ENCODE measurements at regions not wholly inside any gene's neighbourhood (a gene's known extent, or its start where the extent isn't known, plus 50 kb on each side); places are given as distances from the start of the nearest gene placed in this dataset.

- H3K4me3 Mint-ChIP-seq, result no peak overlapping the region
Measured at GRCh38 chr3:159189994-159190669, 388.3 kb downstream of the MFSD1 start.

GRCh38 chr3:159191447-159191846, 389.6 kb downstream of the MFSD1 start:
- TF ChIP-seq CTCF (IDR thresholded peaks at IDR 0.05), result no peak
- no peak overlapping the region for H3K27ac Mint-ChIP-seq
- peak; percentile 84 for DNase-seq
- H3K9me3 Mint-ChIP-seq, result peaks cover 4% of the 10 kb centered on the region; the same call in 1 of the 2 replicates
- peaks cover 53% of the 10 kb centered on the region for H3K27me3 Mint-ChIP-seq (ENCODE audit: insufficient read depth)
- no peak overlapping the region for H3K4me3 Mint-ChIP-seq
- H3K36me3 Mint-ChIP-seq (ENCODE audit: low read depth), result no peaks in the 10 kb centered on the region
- H3K4me1 Mint-ChIP-seq (ENCODE audit: low read depth), result peaks cover 28% of the 10 kb centered on the region

More at GRCh38 chr3:159189994-159190669, 388.3 kb downstream of the MFSD1 start:
- H3K4me1 Mint-ChIP-seq (ENCODE audit: low read depth), result peaks cover 28% of the 10 kb centered on the region
- peaks cover 4% of the 10 kb centered on the region; the same call in 1 of the 2 replicates for H3K9me3 Mint-ChIP-seq
- DNase-seq, result peak; percentile 39
- no peak overlapping the region for H3K27ac Mint-ChIP-seq
- peaks cover 44% of the 10 kb centered on the region for H3K27me3 Mint-ChIP-seq (ENCODE audit: insufficient read depth)
- H3K36me3 Mint-ChIP-seq (ENCODE audit: low read depth), result no peaks in the 10 kb centered on the region
- no peak for TF ChIP-seq CTCF (IDR thresholded peaks at IDR 0.05)

- no peak for TF ChIP-seq CTCF (IDR thresholded peaks at IDR 0.05)
- Mint-ChIP-seq H3K4me3 (no peak overlapping the region), H3K36me3 (ENCODE audit: low read depth) (no peaks in the 10 kb centered on the region), H3K27ac (no peak overlapping the region), H3K9me3 (peaks cover 6% of the 10 kb centered on the region; the same call in 1 of the 2 replicates), H3K4me1 (ENCODE audit: low read depth) (peaks cover 19% of the 10 kb centered on the region), H3K27me3 (ENCODE audit: insufficient read depth) (peaks cover 38% of the 10 kb centered on the region; the same call in 1 of the 2 replicates)
- no peak for DNase-seq
Measured at GRCh38 chr3:159196359-159196758, 394.5 kb downstream of the MFSD1 start.

- no peak for TF ChIP-seq CTCF (IDR thresholded peaks at IDR 0.05)
- Mint-ChIP-seq H3K9me3 (peaks cover 6% of the 10 kb centered on the region; the same call in 1 of the 2 replicates), H3K36me3 (ENCODE audit: low read depth) (no peaks in the 10 kb centered on the region), H3K27ac (no peak overlapping the region), H3K4me3 (peak overlapping the region; percentile 13; the same call in 1 of the 2 replicates), H3K4me1 (ENCODE audit: low read depth) (peaks cover 9% of the 10 kb centered on the region; the same call in 1 of the 2 replicates), H3K27me3 (ENCODE audit: insufficient read depth) (peaks cover 25% of the 10 kb centered on the region)
- peak; percentile 76 for DNase-seq
Measured at GRCh38 chr3:159200176-159200575, 398.3 kb downstream of the MFSD1 start.

- H3K27ac Mint-ChIP-seq, result no peak overlapping the region
- H3K36me3 Mint-ChIP-seq (ENCODE audit: low read depth), result no peaks in the 10 kb centered on the region
- no peaks in the 10 kb centered on the region for H3K4me1 Mint-ChIP-seq (ENCODE audit: low read depth)
- H3K9me3 Mint-ChIP-seq, result no peaks in the 10 kb centered on the region; the same call in 1 of the 2 replicates
- DNase-seq, result no peak
- no peak overlapping the region for H3K4me3 Mint-ChIP-seq
- H3K27me3 Mint-ChIP-seq (ENCODE audit: insufficient read depth), result peaks cover 17% of the 10 kb centered on the region
- TF ChIP-seq CTCF (IDR thresholded peaks at IDR 0.05), result no peak
Measured at GRCh38 chr3:159208050-159208449, 406.2 kb downstream of the MFSD1 start.

Measured in HFFc6 (cell line).